SK-N-SH (cell line): ENCODE measurements at regions not wholly inside any gene's neighbourhood (a gene's known extent, or its start where the extent isn't known, plus 50 kb on each side); places are given as distances from the start of the nearest gene placed in this dataset.

Source experiments
- CTCF ChIA-PET: fragments of 300-600, 350-600 bp; formaldehyde crosslinking; extraction: SDS; loops from one replicate; lab custom pipeline; 2021; lab: Yijun Ruan, JAX
- POLR2A ChIA-PET: fragments of 350-600 bp; sonication (Branson Sonifier 250); formaldehyde crosslinking; extraction: SDS; loops from one replicate; lab custom pipeline; 2020; ENCODE audit warnings: antibody characterized with exemption, inconsistent platforms; lab: Yijun Ruan, JAX
- DNase-seq: peaks from one replicate; pipeline ENCODE4 v3.0.0; 2012
- H2AFZ ChIP-seq: fragments of 200-600 bp; sonication (generic); 2 replicates; pipeline ENCODE4 v1.8.1; 2016; ENCODE audit warnings: antibody characterized with exemption, mild to moderate bottlenecking, low read depth
- H3F3A ChIP-seq: fragments of 200-600 bp; sonication (generic); replicated peaks from 2 replicates; pipeline ENCODE3; 2016; ENCODE audit warnings: antibody characterized with exemption, mild to moderate bottlenecking; ENCODE audit not compliant: insufficient read depth
- H3K27ac ChIP-seq, 2 experiments: fragments of 200-500 bp in 1 of 2; fragments of 200-600 bp in 1 of 2; sonication (Bioruptor generic) in 1 of 2; sonication (generic), shearing (Covaris generic) in 1 of 2; 2 replicates each; pipeline versions ENCODE4 v1.5.1 to v1.6.1; 2014 to 2016; ENCODE audit warnings: low read depth in 2 of 2, inconsistent platforms in 1 of 2, low read length in 1 of 2, mild to moderate bottlenecking in 1 of 2, mixed read lengths in 1 of 2
- H3K27me3 ChIP-seq: fragments of 200-600 bp; sonication (generic), shearing (Covaris generic); 2 replicates; pipeline ENCODE4 v1.6.1; 2016; ENCODE audit warnings: mixed run types; ENCODE audit not compliant: insufficient read depth
- H3K36me3 ChIP-seq, 2 experiments: fragments of 200-500 bp in 1 of 2; fragments of 200-600 bp in 1 of 2; sonication (Bioruptor generic) in 1 of 2; sonication (generic) in 1 of 2; replicated peaks in 1 of 2; 2 replicates each; pipeline versions ENCODE3 to v1.5.1; 2014 to 2016; ENCODE audit warnings: low read length in 1 of 2, mild to moderate bottlenecking in 1 of 2; ENCODE audit not compliant: insufficient read depth in 2 of 2, control insufficient read depth in 1 of 2
- H3K4me1 ChIP-seq, 2 experiments: fragments of 200-500 bp in 1 of 2; fragments of 200-600 bp in 1 of 2; sonication (Bioruptor generic) in 1 of 2; sonication (generic), shearing (Covaris generic) in 1 of 2; 2 replicates each; pipeline versions ENCODE4 v1.5.1 to v1.6.1; 2014 to 2016; ENCODE audit warnings: low read depth in 1 of 2, low read length in 1 of 2, mixed run types in 1 of 2; ENCODE audit not compliant: insufficient read depth in 2 of 2, control insufficient read depth in 1 of 2
- H3K4me2 ChIP-seq: fragments of 200-600 bp; sonication (generic), shearing (Covaris generic); 2 replicates; pipeline ENCODE4 v1.6.1; 2017; ENCODE audit warnings: mixed run types
- H3K4me3 ChIP-seq, 2 experiments: fragments of 200-500 bp in 1 of 2; fragments of 200-600 bp in 1 of 2; sonication (Bioruptor generic) in 1 of 2; sonication (generic), shearing (Covaris generic) in 1 of 2; 2 replicates each; pipeline versions ENCODE4 v1.5.1 to v1.8.1; 2014 to 2016; ENCODE audit warnings: low read depth in 2 of 2, inconsistent platforms in 1 of 2, low read length in 1 of 2, mild to moderate bottlenecking in 1 of 2, mixed read lengths in 1 of 2, moderate library complexity in 1 of 2
- H3K79me2 ChIP-seq: fragments of 200-600 bp; sonication (generic); 2 replicates; pipeline ENCODE4 v1.8.1; 2017; ENCODE audit warnings: mild to moderate bottlenecking; ENCODE audit not compliant: insufficient read depth
- H3K9ac ChIP-seq: fragments of 200-600 bp; sonication (generic); 2 replicates; pipeline ENCODE4 v1.6.1; 2017; ENCODE audit warnings: mixed run types
- H3K9me2 ChIP-seq: fragments of 200-600 bp; sonication (generic); 2 replicates; pipeline ENCODE4 v1.6.1; 2017; ENCODE audit warnings: mixed run types
- H3K9me3 ChIP-seq: fragments of 200-600 bp; sonication (generic); 2 replicates; pipeline ENCODE4 v1.6.1; 2017; ENCODE audit warnings: mixed run types, mild to moderate bottlenecking, moderate library complexity
- H4K20me1 ChIP-seq: fragments of 200-600 bp; sonication (generic); 2 replicates; pipeline ENCODE4 v1.6.1; 2017; ENCODE audit warnings: mild to moderate bottlenecking, mixed run types; ENCODE audit not compliant: insufficient read depth
- CTCF ChIP-seq: fragments of 200-600 bp; sonication (generic); IDR thresholded peaks from 2 replicates; pipeline ENCODE4 v1.6.1; 2017; ENCODE audit warnings: antibody characterized with exemption, mild to moderate bottlenecking, moderate library complexity
- ELF1 ChIP-seq: IDR thresholded peaks from 2 replicates; pipeline ENCODE4 v1.4.0; 2012
- EZH2phosphoT487 ChIP-seq: fragments of 200-600 bp; sonication (generic); IDR thresholded peaks from 2 replicates; pipeline ENCODE4 v1.6.1; 2017; ENCODE audit warnings: low read depth, mixed run types, mild to moderate bottlenecking, antibody characterized with exemption, moderate library complexity, borderline replicate concordance
- FOSL2 ChIP-seq: IDR thresholded peaks from 2 replicates; pipeline ENCODE4 v1.4.0; 2012; ENCODE audit warnings: low read depth, mild to moderate bottlenecking, moderate library complexity, borderline replicate concordance
- FOXM1 ChIP-seq: IDR thresholded peaks from 2 replicates; pipeline ENCODE4 v1.4.0; 2012; ENCODE audit warnings: low read depth, mild to moderate bottlenecking
- GABPA ChIP-seq: IDR thresholded peaks from 2 replicates; pipeline ENCODE4 v1.4.0; 2012; ENCODE audit warnings: low read depth, mild to moderate bottlenecking
- GATA2 ChIP-seq: sonication (generic); formaldehyde crosslinking; IDR thresholded peaks from 2 replicates; pipeline ENCODE4 v1.5.0; 2020; ENCODE audit warnings: mild to moderate bottlenecking, missing genetic modification reagents
- IRF3 ChIP-seq: fragments of 150-350 bp; IDR thresholded peaks from 2 replicates; pipeline ENCODE4 v1.6.1; 2016; ENCODE audit warnings: mild to moderate bottlenecking, low read depth, low read length
- JUND ChIP-seq: IDR thresholded peaks from 2 replicates; pipeline ENCODE4 v1.4.0; 2012
- MAX ChIP-seq: IDR thresholded peaks from 2 replicates; pipeline ENCODE4 v1.4.0; 2012; ENCODE audit warnings: low read depth
- MEF2A ChIP-seq: IDR thresholded peaks from 2 replicates; pipeline ENCODE4 v1.4.0; 2012; ENCODE audit warnings: low read depth, borderline replicate concordance
- MXI1 ChIP-seq: IDR thresholded peaks from 2 replicates; pipeline ENCODE4 v1.6.1; 2012; ENCODE audit warnings: mild to moderate bottlenecking, low read depth, low read length, improper control_type of control experiment
- NFIC ChIP-seq: IDR thresholded peaks from 2 replicates; pipeline ENCODE4 v1.4.0; 2012; ENCODE audit warnings: borderline replicate concordance
- NRF1 ChIP-seq: IDR thresholded peaks from 2 replicates; pipeline ENCODE4 v1.6.1; 2012; ENCODE audit warnings: low read depth, mild to moderate bottlenecking, low read length
- RAD21 ChIP-seq: IDR thresholded peaks from 2 replicates; pipeline ENCODE4 v1.6.1; 2012; ENCODE audit warnings: mild to moderate bottlenecking, low read length
- RCOR1 ChIP-seq: fragments of 150-350 bp; IDR thresholded peaks from 2 replicates; pipeline ENCODE4 v1.6.1; 2017; ENCODE audit warnings: antibody characterized with exemption, low read length
- RFX5 ChIP-seq: IDR thresholded peaks from 2 replicates; pipeline ENCODE4 v1.6.1; 2012; ENCODE audit warnings: mild to moderate bottlenecking, improper control_type of control experiment, low read length
- RXRA ChIP-seq: IDR thresholded peaks from 2 replicates; pipeline ENCODE4 v1.4.0; 2012; ENCODE audit warnings: low read depth, mild to moderate bottlenecking, borderline replicate concordance
- TAF1 ChIP-seq: IDR thresholded peaks from 2 replicates; pipeline ENCODE4 v1.6.1; 2012; ENCODE audit warnings: low read depth, mild to moderate bottlenecking, low read length, moderate library complexity, borderline replicate concordance
- TCF12 ChIP-seq: IDR thresholded peaks from 2 replicates; pipeline ENCODE4 v1.4.0; 2012
- TEAD4 ChIP-seq: IDR thresholded peaks from 2 replicates; pipeline ENCODE4 v1.4.0; 2012; ENCODE audit warnings: mild to moderate bottlenecking, borderline replicate concordance; ENCODE audit not compliant: insufficient read depth
- WGBS: methylation state at CpG from one replicate; pipeline ENCODE4 v1.1.6; 2017; ENCODE audit warnings: low lambda C conversion rate; 5-methylcytosine and 5-hydroxymethylcytosine counted together

GRCh38 chr9:82513242-82513751 is 524.7 kb downstream of the SPATA31D1 start:
- CTCF ChIA-PET = no interaction called here
- Histone ChIP-seq H3K4me3 (no peak overlapping the region), H3F3A (peaks cover 9% of the 10 kb centered on the region), H3K9ac (no peak overlapping the region), H3K9me3 (no peaks in the 10 kb centered on the region), H3K79me2 (no peaks in the 10 kb centered on the region), H3K4me1 (no peaks in the 10 kb centered on the region), H3K36me3 (no peaks in the 10 kb centered on the region), H4K20me1 (no peaks in the 10 kb centered on the region), H3K4me2 (peak overlapping the region; percentile 59), H3K27ac (peak overlapping the region in 1 of 2 experiments; percentile 28; a peak in 2 of 4 replicates), H3K9me2 (no peaks in the 10 kb centered on the region), H2AFZ (no peak overlapping the region), H3K27me3 (no peaks in the 10 kb centered on the region)
- WGBS = 64% methylated on average over 5 of the region's 5 CpGs
- DNase-seq = no peak
- POLR2A ChIA-PET = no interaction called here
- TF ChIP-seq CTCF (no peak), NFIC (no peak), RXRA (no peak), FOXM1 (no peak), RFX5 (no peak), RAD21 (no peak)

GRCh38 chr9:82513976-82514735 is 525.6 kb downstream of the SPATA31D1 start:
- H3K4me2 ChIP-seq = no peak overlapping the region
- no peak for DNase-seq
- H3K4me3 ChIP-seq = no peak overlapping the region
- ChIA-PET CTCF (no interaction called here), POLR2A (no interaction called here)
- no peak overlapping the region for H2AFZ ChIP-seq
- WGBS = 40% methylated on average over 3 of the region's 3 CpGs
- H3K9me3 ChIP-seq = no peaks in the 10 kb centered on the region
- H3K27me3 ChIP-seq = no peaks in the 10 kb centered on the region
- TF ChIP-seq JUND (no peak), IRF3 (no peak), FOXM1 (no peak), GABPA (no peak), RXRA (no peak), ELF1 (no peak), TEAD4 (no peak), GATA2 (CRISPR knock-in tag) (no peak), FOSL2 (no peak), NRF1 (no peak), MEF2A (no peak), EZH2phosphoT487 (no peak), MAX (no peak), CTCF (no peak), RAD21 (no peak), MXI1 (no peak), NFIC (no peak), TCF12 (no peak), RCOR1 (no peak), TAF1 (no peak)
- no peaks in the 10 kb centered on the region for H3K4me1 ChIP-seq
- H3K9ac ChIP-seq = no peak overlapping the region
- H3F3A ChIP-seq = peaks cover 9% of the 10 kb centered on the region
- peak overlapping the region in 1 of 2 experiments; percentile 28; a peak in 2 of 4 replicates for H3K27ac ChIP-seq
- H4K20me1 ChIP-seq = no peaks in the 10 kb centered on the region
- no peaks in the 10 kb centered on the region for H3K36me3 ChIP-seq
- no peaks in the 10 kb centered on the region for H3K9me2 ChIP-seq
- H3K79me2 ChIP-seq = no peaks in the 10 kb centered on the region
